Activated T-cell treated with anti-CD3 and anti-CD28 coated beads for 24 hours (primary cell): ENCODE measurements at regions not wholly inside any gene's neighbourhood (a gene's known extent, or its start where the extent isn't known, plus 50 kb on each side); places are given as distances from the start of the nearest gene placed in this dataset.

Experiments used
- DNase-seq: peaks from one replicate; pipeline ENCODE4 v3.0.0-alpha.2; 2020; ENCODE audit warnings: low read depth

GRCh38 chr3:176794406-176794805 is 402.9 kb downstream of the TBL1XR1 start:
- no peak for DNase-seq

GRCh38 chr3:176789947-176790346 is 407.3 kb downstream of the TBL1XR1 start:
- DNase-seq = no peak

- DNase-seq = no peak
These were observed 408.0 kb downstream of the TBL1XR1 start for GRCh38 chr3:176789281-176789705.

GRCh38 chr3:176787506-176787905 is 409.8 kb downstream of the TBL1XR1 start:
- DNase-seq = no peak

- no peak for DNase-seq
These were observed 412.1 kb downstream of the TBL1XR1 start for GRCh38 chr3:176785171-176785570.

GRCh38 chr3:176780766-176781165 is 416.5 kb downstream of the TBL1XR1 start:
- no peak for DNase-seq

GRCh38 chr3:176776622-176777175 is 420.6 kb downstream of the TBL1XR1 start:
- no peak for DNase-seq

- DNase-seq = no peak
These were observed 427.6 kb downstream of the TBL1XR1 start for GRCh38 chr3:176769547-176770190.

- DNase-seq = no peak
These were observed 429.9 kb downstream of the TBL1XR1 start for GRCh38 chr3:176767385-176767784.

- DNase-seq = no peak
These were observed 430.4 kb downstream of the TBL1XR1 start for GRCh38 chr3:176766862-176767261.

- no peak for DNase-seq
These were observed 431.8 kb downstream of the TBL1XR1 start for GRCh38 chr3:176765382-176765900.

- DNase-seq = no peak
These were observed 437.3 kb downstream of the TBL1XR1 start for GRCh38 chr3:176759815-176760506.

- no peak for DNase-seq
These were observed 439.9 kb downstream of the TBL1XR1 start for GRCh38 chr3:176757429-176757828.

- no peak for DNase-seq
These were observed 441.3 kb downstream of the TBL1XR1 start for GRCh38 chr3:176755977-176756376.

- no peak for DNase-seq
These were observed 441.7 kb downstream of the TBL1XR1 start for GRCh38 chr3:176755552-176755951.

GRCh38 chr3:176741664-176742047 is 455.6 kb downstream of the TBL1XR1 start:
- no peak for DNase-seq

- DNase-seq = no peak
These were observed 456.2 kb downstream of the TBL1XR1 start for GRCh38 chr3:176740906-176741663.

GRCh38 chr3:176739159-176739558 is 458.1 kb downstream of the TBL1XR1 start:
- no peak for DNase-seq

- DNase-seq = no peak
These were observed 459.7 kb downstream of the TBL1XR1 start for GRCh38 chr3:176737480-176738110.

GRCh38 chr3:176734146-176734545 is 463.1 kb downstream of the TBL1XR1 start:
- DNase-seq = no peak

GRCh38 chr3:176724394-176724759 is 472.9 kb downstream of the TBL1XR1 start:
- DNase-seq = no peak

GRCh38 chr3:176723758-176724393 is 473.4 kb downstream of the TBL1XR1 start:
- DNase-seq = no peak
